ENCODE measurements at regions not wholly inside any gene's neighbourhood (a gene's known extent, or its start where the extent isn't known, plus 50 kb on each side); places are given as distances from the start of the nearest gene placed in this dataset.

- H3K4me3 ChIP-seq = no peak overlapping the region
- intact Hi-C loops (cut with DNase I) = no loop called here
- no peak for DNase-seq
- TF ChIP-seq CTCF (IDR thresholded peaks at IDR 0.05) = no peak
- no peak for TF ChIP-seq POLR2A (IDR thresholded peaks at IDR 0.05)
- ATAC-seq = no peak
- 42 to 54% (median 45%) methylated on average over 3 of the region's 3 CpGs for WGBS, 4 donors
- peaks cover 0 to 32% (median 7%) of the 10 kb centered on the region in 12 donors for H3K4me1 ChIP-seq
- H3K36me3 ChIP-seq = no peaks in the 10 kb centered on the region
- H3K27me3 ChIP-seq = peaks cover 0 to 26% (median 6%) of the 10 kb centered on the region in 9 donors
- peak overlapping the region in 2 of 12 donors; percentile 8 to 70 for H3K27ac ChIP-seq
- peaks cover 0 to 25% (median 7%) of the 10 kb centered on the region in 12 donors for H3K9me3 ChIP-seq
Observed at GRCh38 chr21:35426469-35426868, 377.4 kb upstream of the RUNX1 start.

GRCh38 chr21:35424122-35424521 is 375.0 kb upstream of the RUNX1 start:
- H3K36me3 ChIP-seq = no peaks in the 10 kb centered on the region
- intact Hi-C loops (cut with DNase I) = no loop called here
- H3K27me3 ChIP-seq = peaks cover 0 to 26% (median 6%) of the 10 kb centered on the region in 9 donors
- WGBS, 4 donors = 75 to 83% (median 80%) methylated on average over 3 of the region's 3 CpGs
- no peak for DNase-seq
- peak overlapping the region in 8 of 12 donors; percentile 4 to 77 (median 40) for H3K27ac ChIP-seq
- ATAC-seq = peak in 2 of 4 donors; percentile 12 to 27
- no peak overlapping the region for H3K4me3 ChIP-seq
- no peak for TF ChIP-seq CTCF (IDR thresholded peaks at IDR 0.05)
- no peak for TF ChIP-seq POLR2A (IDR thresholded peaks at IDR 0.05)
- peaks cover 0 to 21% (median 6%) of the 10 kb centered on the region in 12 donors for H3K9me3 ChIP-seq
- peaks cover 0 to 27% (median 7%) of the 10 kb centered on the region in 12 donors for H3K4me1 ChIP-seq

- intact Hi-C loops (cut with DNase I) = no loop called here
- Histone ChIP-seq H3K36me3 (no peaks in the 10 kb centered on the region), H3K4me3 (no peak overlapping the region), H3K27me3 (peaks cover 0 to 26% (median 6%) of the 10 kb centered on the region in 9 donors), H3K27ac (peak overlapping the region in 8 of 12 donors; percentile 10 to 77 (median 53)), H3K4me1 (peaks cover 0 to 24% (median 6%) of the 10 kb centered on the region in 12 donors), H3K9me3 (peaks cover 0 to 21% (median 6%) of the 10 kb centered on the region in 12 donors)
- no peak for DNase-seq
- ATAC-seq = peak in 2 of 4 donors; percentile 47 to 53
- no peak for TF ChIP-seq POLR2A (IDR thresholded peaks at IDR 0.05)
- no peak for TF ChIP-seq CTCF (IDR thresholded peaks at IDR 0.05)
- 56 to 74% (median 65%) methylated on average over 1 of the region's 1 CpG for WGBS, 4 donors
Observed at GRCh38 chr21:35423709-35424108, 374.6 kb upstream of the RUNX1 start.

- DNase-seq (no peak), ATAC-seq (no peak)
- intact Hi-C loops (cut with DNase I) = no loop called here
- H3K4me1 ChIP-seq = peaks cover 0 to 9% (median 0%) of the 10 kb centered on the region in 12 donors
- H3K27ac ChIP-seq = no peak overlapping the region
- H3K36me3 ChIP-seq = no peaks in the 10 kb centered on the region
- no peak overlapping the region for H3K4me3 ChIP-seq
- H3K27me3 ChIP-seq = peaks cover 0 to 22% (median 4%) of the 10 kb centered on the region in 9 donors
- TF ChIP-seq POLR2A (IDR thresholded peaks at IDR 0.05) (no peak), CTCF (IDR thresholded peaks at IDR 0.05) (no peak)
- peaks cover 0 to 21% (median 6%) of the 10 kb centered on the region in 12 donors for H3K9me3 ChIP-seq
Observed at GRCh38 chr21:35422011-35422410, 372.9 kb upstream of the RUNX1 start.

Data from heart left ventricle (tissue), 16 donors.